IPS DF 6.9 (cell line): ENCODE measurements at regions not wholly inside any gene's neighbourhood (a gene's known extent, or its start where the extent isn't known, plus 50 kb on each side); places are given as distances from the start of the nearest gene placed in this dataset.
"Not testable (repeated sequence)": the region's sequence is repeated elsewhere in the genome, so short reads cannot be mapped to it uniquely, and the experiment has no call there.

Experiments used
- DNase-seq: peaks from one replicate; pipeline ENCODE4 v3.0.0-alpha.2; 2013; ENCODE audit warnings: low read depth, low spot score
- H3K27ac ChIP-seq: one replicate; pipeline ENCODE4 v1.5.1; 2013; ENCODE audit warnings: low read length, control low read depth
- H3K27me3 ChIP-seq: 2 replicates; pipeline ENCODE4 v1.6.1; 2013; ENCODE audit warnings: mild to moderate bottlenecking, low read length; ENCODE audit not compliant: control insufficient read depth, insufficient read depth
- H3K36me3 ChIP-seq: 2 replicates; pipeline ENCODE4 v1.6.1; 2013; ENCODE audit warnings: low read length; ENCODE audit not compliant: control insufficient read depth, insufficient read depth
- H3K4me1 ChIP-seq: 2 replicates; pipeline ENCODE4 v1.6.1; 2013; ENCODE audit warnings: low read length; ENCODE audit not compliant: control insufficient read depth, insufficient read depth
- H3K4me3 ChIP-seq: 2 replicates; pipeline ENCODE4 v1.5.1; 2013; ENCODE audit warnings: mild to moderate bottlenecking, low read length
- H3K9me3 ChIP-seq: 2 replicates; pipeline ENCODE4 v1.6.1; 2013; ENCODE audit warnings: low read length, inconsistent platforms; ENCODE audit not compliant: control insufficient read depth, insufficient read depth
- WGBS: extraction: QIAGEN DNeasy Blood & Tissue Kit; methylation state at CpG from one replicate; pipeline ENCODE4 v1.1.7; 2013; ENCODE audit warnings: mixed read lengths, missing lambda C conversion rate; ENCODE audit not compliant: insufficient read length, insufficient coverage; 5-methylcytosine and 5-hydroxymethylcytosine counted together

GRCh38 chr4:137762591-137762990, 230.3 kb upstream of the PCDH18 start:
- Histone ChIP-seq H3K27ac (no peak overlapping the region), H3K9me3 (no peaks in the 10 kb centered on the region), H3K36me3 (no peaks in the 10 kb centered on the region), H3K4me1 (no peaks in the 10 kb centered on the region), H3K4me3 (no peak overlapping the region), H3K27me3 (no peaks in the 10 kb centered on the region)
- no peak for DNase-seq
- no CpG with 5 or more reads among the region's 3 CpGs for WGBS

- Histone ChIP-seq H3K36me3 (no peaks in the 10 kb centered on the region), H3K4me1 (no peaks in the 10 kb centered on the region), H3K27ac (no peak overlapping the region), H3K27me3 (no peaks in the 10 kb centered on the region), H3K9me3 (no peaks in the 10 kb centered on the region), H3K4me3 (no peak overlapping the region)
- no peak for DNase-seq
- no CpG with 5 or more reads among the region's 1 CpG for WGBS
Measured at GRCh38 chr4:137754652-137755471, 222.6 kb upstream of the PCDH18 start.

GRCh38 chr4:137749466-137749865, 217.2 kb upstream of the PCDH18 start:
- no peaks in the 10 kb centered on the region for H3K36me3 ChIP-seq
- DNase-seq = no peak
- no peak overlapping the region for H3K4me3 ChIP-seq
- no peak overlapping the region for H3K27ac ChIP-seq
- H3K9me3 ChIP-seq = no peaks in the 10 kb centered on the region
- H3K4me1 ChIP-seq = no peaks in the 10 kb centered on the region
- no peaks in the 10 kb centered on the region for H3K27me3 ChIP-seq

- H3K4me1 ChIP-seq = no peaks in the 10 kb centered on the region
- no peaks in the 10 kb centered on the region for H3K36me3 ChIP-seq
- WGBS = no CpG with 5 or more reads among the region's 3 CpGs
- no peaks in the 10 kb centered on the region for H3K9me3 ChIP-seq
- no peak overlapping the region for H3K4me3 ChIP-seq
- DNase-seq = no peak
- no peaks in the 10 kb centered on the region for H3K27me3 ChIP-seq
- H3K27ac ChIP-seq = no peak overlapping the region
Measured at GRCh38 chr4:137748616-137749015, 216.3 kb upstream of the PCDH18 start.

GRCh38 chr4:137740141-137740540, 207.8 kb upstream of the PCDH18 start:
- H3K9me3 ChIP-seq = no peaks in the 10 kb centered on the region
- DNase-seq = no peak
- no peaks in the 10 kb centered on the region for H3K36me3 ChIP-seq
- H3K4me3 ChIP-seq = no peak overlapping the region
- no peak overlapping the region for H3K27ac ChIP-seq
- H3K27me3 ChIP-seq = no peaks in the 10 kb centered on the region
- no CpG with 5 or more reads among the region's 1 CpG for WGBS
- no peaks in the 10 kb centered on the region for H3K4me1 ChIP-seq

GRCh38 chr4:137739391-137739790, 207.1 kb upstream of the PCDH18 start:
- H3K27me3 ChIP-seq = no peaks in the 10 kb centered on the region
- H3K4me1 ChIP-seq = no peaks in the 10 kb centered on the region
- no peaks in the 10 kb centered on the region for H3K36me3 ChIP-seq
- 100% methylated on average over 1 of the region's 1 CpG for WGBS
- no peak for DNase-seq
- no peak overlapping the region for H3K27ac ChIP-seq
- no peaks in the 10 kb centered on the region for H3K9me3 ChIP-seq
- H3K4me3 ChIP-seq = no peak overlapping the region

- WGBS = no CpG with 5 or more reads among the region's 4 CpGs
- Histone ChIP-seq H3K27me3 (no peaks in the 10 kb centered on the region), H3K27ac (no peak overlapping the region), H3K36me3 (no peaks in the 10 kb centered on the region), H3K4me1 (no peaks in the 10 kb centered on the region), H3K9me3 (no peaks in the 10 kb centered on the region), H3K4me3 (no peak overlapping the region)
- no peak for DNase-seq
Measured at GRCh38 chr4:137738375-137738990, 206.2 kb upstream of the PCDH18 start.

- H3K4me1 ChIP-seq = no peaks in the 10 kb centered on the region
- no CpG with 5 or more reads among the region's 4 CpGs for WGBS
- H3K27ac ChIP-seq = no peak overlapping the region
- no peaks in the 10 kb centered on the region for H3K9me3 ChIP-seq
- H3K36me3 ChIP-seq = no peaks in the 10 kb centered on the region
- H3K27me3 ChIP-seq = no peaks in the 10 kb centered on the region
- DNase-seq = no peak
- no peak overlapping the region for H3K4me3 ChIP-seq
Measured at GRCh38 chr4:137735561-137736104, 203.3 kb upstream of the PCDH18 start.

- H3K27me3 ChIP-seq, H3K4me1 ChIP-seq, H3K27ac ChIP-seq, H3K9me3 ChIP-seq, H3K36me3 ChIP-seq, H3K4me3 ChIP-seq: not testable (repeated sequence)
- peak; percentile 47 for DNase-seq
- no CpG with 5 or more reads among the region's 44 CpGs for WGBS
Measured at GRCh38 chr4:137733174-137734141, 201.2 kb upstream of the PCDH18 start.

GRCh38 chr4:137722910-137723309, 190.6 kb upstream of the PCDH18 start:
- H3K9me3 ChIP-seq = no peaks in the 10 kb centered on the region
- no peaks in the 10 kb centered on the region for H3K36me3 ChIP-seq
- H3K4me3 ChIP-seq = no peak overlapping the region
- no peaks in the 10 kb centered on the region for H3K27me3 ChIP-seq
- 100% methylated on average over 1 of the region's 1 CpG for WGBS
- no peak overlapping the region for H3K27ac ChIP-seq
- H3K4me1 ChIP-seq = no peaks in the 10 kb centered on the region
- DNase-seq = no peak
